Hepatocyte (in vitro differentiated cells): ENCODE measurements at regions not wholly inside any gene's neighbourhood (a gene's known extent, or its start where the extent isn't known, plus 50 kb on each side); places are given as distances from the start of the nearest gene placed in this dataset.

Experiments used
- DNase-seq: peaks from one replicate; pipeline ENCODE4 v3.0.0-alpha.2; 2016; ENCODE audit warnings: low spot score
- H2AFZ ChIP-seq: fragments of 200-600 bp; sonication (generic); 2 replicates; pipeline ENCODE4 v1.6.0; 2016; ENCODE audit warnings: antibody characterized with exemption, mild to moderate bottlenecking
- H3K27ac ChIP-seq: fragments of 200-600 bp; sonication (generic); 2 replicates; pipeline ENCODE4 v1.5.1; 2016; ENCODE audit warnings: mild to moderate bottlenecking
- H3K27me3 ChIP-seq: fragments of 200-600 bp; sonication (generic); 2 replicates; pipeline ENCODE4 v1.6.1; 2016
- H3K36me3 ChIP-seq: fragments of 200-600 bp; sonication (generic); replicated peaks from 2 replicates; pipeline ENCODE4 v1.5.1; 2016; ENCODE audit warnings: low read depth; ENCODE audit not compliant: insufficient read depth
- H3K4me1 ChIP-seq: fragments of 200-600 bp; sonication (generic); 2 replicates; pipeline ENCODE4 v1.5.1; 2016; ENCODE audit warnings: mild to moderate bottlenecking, moderate library complexity; ENCODE audit not compliant: insufficient read depth
- H3K4me2 ChIP-seq: fragments of 200-600 bp; sonication (generic); 2 replicates; pipeline ENCODE4 v1.6.0; 2016
- H3K4me3 ChIP-seq: fragments of 200-600 bp; sonication (generic); 2 replicates; pipeline ENCODE4 v1.5.1; 2016; ENCODE audit warnings: mild to moderate bottlenecking
- H3K79me2 ChIP-seq: fragments of 200-600 bp; sonication (generic); 2 replicates; pipeline ENCODE4 v1.6.0; 2017; ENCODE audit warnings: mild to moderate bottlenecking
- H3K9me2 ChIP-seq: fragments of 200-600 bp; sonication (generic); replicated peaks from 2 replicates; pipeline ENCODE4 v1.6.0; 2017; ENCODE audit warnings: mild to moderate bottlenecking; ENCODE audit not compliant: insufficient read depth
- H3K9me3 ChIP-seq: fragments of 200-600 bp; sonication (generic); 2 replicates; pipeline ENCODE4 v1.5.1; 2016; ENCODE audit warnings: low read depth, mild to moderate bottlenecking
- H4K20me1 ChIP-seq: fragments of 200-600 bp; sonication (generic); 2 replicates; pipeline ENCODE4 v1.6.0; 2016; ENCODE audit warnings: mild to moderate bottlenecking; ENCODE audit not compliant: insufficient read depth, poor library complexity, severe bottlenecking
- CTCF ChIP-seq: fragments of 200-600 bp; sonication (generic); IDR thresholded peaks from 2 replicates; pipeline ENCODE4 v1.5.1; 2016; ENCODE audit warnings: antibody characterized with exemption, mild to moderate bottlenecking; ENCODE audit not compliant: poor library complexity
- EZH2 ChIP-seq: fragments of 200-600 bp; sonication (generic); IDR thresholded peaks from 2 replicates; pipeline ENCODE4 v1.6.1; 2016; ENCODE audit warnings: antibody characterized with exemption, mild to moderate bottlenecking, borderline replicate concordance
- EZH2phosphoT487 ChIP-seq: fragments of 200-600 bp; sonication (generic); IDR thresholded peaks from one replicate; pipeline ENCODE4 v1.6.1; 2018; ENCODE audit warnings: antibody characterized with exemption, mild to moderate bottlenecking, low read depth, moderate library complexity; ENCODE audit not compliant: unreplicated experiment, severe bottlenecking
- WGBS: methylation state at CpG from one replicate; pipeline ENCODE4 v1.1.6; 2016; ENCODE audit warnings: low lambda C conversion rate; ENCODE audit errors: missing lambda C conversion rate; 5-methylcytosine and 5-hydroxymethylcytosine counted together

DNA sequence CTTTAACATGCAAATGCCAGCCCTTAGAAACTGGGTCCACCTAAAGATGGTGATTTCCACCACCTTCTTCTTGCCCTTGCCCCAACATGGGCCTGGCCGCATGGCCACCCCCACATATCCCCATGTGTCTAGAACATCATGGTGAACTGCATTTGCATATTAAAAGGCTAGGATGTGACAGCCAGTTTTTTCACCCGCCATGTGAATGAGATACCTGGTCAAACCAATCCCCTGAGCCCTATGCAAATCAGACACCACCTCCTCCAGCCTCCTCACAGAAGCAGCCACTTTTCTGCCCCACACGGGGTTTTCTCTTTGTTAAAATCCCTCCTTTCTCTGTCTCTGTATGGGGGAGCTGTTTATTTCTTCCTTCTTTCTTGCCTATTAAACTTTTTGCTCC is 1322.5 kb downstream of the FSCB start:
- H3K9me2 ChIP-seq, result no peaks in the 10 kb centered on the region
- no peak overlapping the region for H3K4me3 ChIP-seq
- no peak overlapping the region for H2AFZ ChIP-seq
- H3K27ac ChIP-seq, result no peak overlapping the region
- no peaks in the 10 kb centered on the region for H3K27me3 ChIP-seq
- H3K36me3 ChIP-seq, result no peaks in the 10 kb centered on the region
- 94% methylated on average over 3 of the region's 3 CpGs for WGBS
- H3K9me3 ChIP-seq, result no peaks in the 10 kb centered on the region
- no peak for DNase-seq
- TF ChIP-seq EZH2 (no peak), CTCF (no peak), EZH2phosphoT487 (no peak)
- H4K20me1 ChIP-seq, result no peaks in the 10 kb centered on the region
- H3K4me2 ChIP-seq, result no peak overlapping the region
- no peaks in the 10 kb centered on the region for H3K4me1 ChIP-seq
- H3K79me2 ChIP-seq, result no peaks in the 10 kb centered on the region

DNA sequence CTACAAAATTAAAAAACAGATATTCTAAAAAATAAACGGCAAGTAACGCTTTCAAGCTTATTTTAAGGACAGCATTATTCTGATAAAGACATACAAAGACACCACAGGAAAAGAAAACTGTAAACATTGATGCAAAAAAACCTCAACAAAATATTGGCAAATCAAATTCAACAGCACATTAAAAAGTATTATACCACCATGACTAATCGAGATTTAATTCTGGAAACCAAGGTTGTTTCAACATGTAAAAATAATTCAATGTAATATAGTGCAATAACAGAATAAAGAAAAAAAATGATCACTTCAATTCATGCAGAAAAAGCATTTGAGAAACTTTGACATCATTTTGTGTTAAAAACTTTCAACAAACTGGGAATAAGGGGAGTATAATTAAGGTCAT is 1323.2 kb downstream of the FSCB start:
- Histone ChIP-seq H3K9me2 (no peaks in the 10 kb centered on the region), H3K4me2 (no peak overlapping the region), H2AFZ (no peak overlapping the region), H4K20me1 (no peaks in the 10 kb centered on the region), H3K4me1 (no peaks in the 10 kb centered on the region), H3K9me3 (no peaks in the 10 kb centered on the region), H3K27me3 (no peaks in the 10 kb centered on the region), H3K4me3 (no peak overlapping the region), H3K36me3 (no peaks in the 10 kb centered on the region), H3K79me2 (no peaks in the 10 kb centered on the region), H3K27ac (no peak overlapping the region)
- no peak for TF ChIP-seq CTCF
- no peak for TF ChIP-seq EZH2
- TF ChIP-seq EZH2phosphoT487, result no peak
- no peak for DNase-seq
- 90% methylated on average over 3 of the region's 3 CpGs for WGBS

DNA sequence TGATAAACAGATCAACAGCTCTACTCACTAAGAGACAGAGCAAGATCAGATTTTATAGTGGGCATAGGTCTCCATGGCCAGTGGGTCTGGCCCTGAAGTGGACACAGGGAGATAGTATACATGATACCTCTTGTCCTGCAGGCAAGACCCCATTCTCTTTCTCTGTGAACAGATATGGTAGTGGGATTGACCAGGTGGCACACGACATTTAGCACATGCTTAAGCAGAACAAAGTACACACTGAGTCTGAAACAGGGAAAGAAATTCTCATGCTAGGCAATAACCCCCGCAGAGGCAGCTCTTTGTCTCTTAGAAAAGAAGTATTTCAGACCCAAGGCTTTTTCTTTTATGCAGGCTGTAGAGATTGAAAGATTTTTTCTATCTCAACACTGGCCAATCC is 1331.2 kb downstream of the FSCB start:
- TF ChIP-seq EZH2 (no peak), EZH2phosphoT487 (no peak)
- Histone ChIP-seq H3K27ac (no peak overlapping the region), H3K36me3 (no peaks in the 10 kb centered on the region), H3K9me2 (no peaks in the 10 kb centered on the region), H2AFZ (no peak overlapping the region), H3K79me2 (no peaks in the 10 kb centered on the region), H3K9me3 (no peaks in the 10 kb centered on the region), H3K4me1 (no peaks in the 10 kb centered on the region), H3K27me3 (no peaks in the 10 kb centered on the region), H3K4me2 (no peak overlapping the region), H4K20me1 (no peaks in the 10 kb centered on the region), H3K4me3 (no peak overlapping the region)
- WGBS, result 83% methylated on average over 2 of the region's 2 CpGs
- no peak for DNase-seq

DNA sequence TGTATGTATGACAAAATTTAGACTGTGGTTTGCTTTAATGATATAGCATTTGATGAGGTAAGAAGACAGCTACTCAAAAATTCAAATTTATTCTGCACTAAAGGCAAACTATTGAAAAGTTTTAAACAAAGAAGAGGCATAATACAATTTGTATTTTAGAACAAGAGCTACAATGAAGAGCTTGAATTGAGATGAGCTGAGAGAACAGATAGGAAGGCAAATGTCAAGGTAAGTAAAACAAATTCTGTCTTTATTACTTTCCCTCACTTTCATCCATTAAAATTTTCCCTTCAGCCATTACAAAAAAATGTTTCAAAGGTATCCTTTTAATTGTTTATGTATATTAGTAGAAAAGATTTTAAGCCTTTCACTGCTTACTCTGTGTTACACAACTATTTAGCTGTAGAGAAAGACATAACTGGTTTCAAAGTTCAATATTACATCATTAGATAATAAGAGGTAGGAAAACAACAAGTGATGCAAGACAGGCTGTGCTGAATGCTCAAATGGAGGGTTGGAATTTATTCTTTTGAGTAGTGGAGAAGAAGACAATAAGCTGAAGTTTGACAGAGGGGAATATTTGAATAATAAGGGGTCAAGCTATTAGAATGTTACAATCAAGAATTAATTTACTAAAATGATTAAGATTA is 1334.1 kb downstream of the FSCB start:
- peak; percentile 7 for DNase-seq
- H3K4me2 ChIP-seq, result no peak overlapping the region

More for the DNA sequence above, 1334.1 kb downstream of the FSCB start:
- Histone ChIP-seq H3K79me2 (no peaks in the 10 kb centered on the region), H3K9me2 (no peaks in the 10 kb centered on the region), H2AFZ (no peak overlapping the region), H4K20me1 (no peaks in the 10 kb centered on the region), H3K4me1 (peaks cover 7% of the 10 kb centered on the region), H3K27me3 (no peaks in the 10 kb centered on the region), H3K36me3 (no peaks in the 10 kb centered on the region), H3K4me3 (no peak overlapping the region), H3K9me3 (no peaks in the 10 kb centered on the region), H3K27ac (peak overlapping the region; percentile 1)
- TF ChIP-seq CTCF (no peak), EZH2phosphoT487 (no peak), EZH2 (no peak)
